DOHH2 (cell line): ENCODE measurements at regions not wholly inside any gene's neighbourhood (a gene's known extent, or its start where the extent isn't known, plus 50 kb on each side); places are given as distances from the start of the nearest gene placed in this dataset.

ENCODE experiments used
- EZH2phosphoT487 ChIP-seq: fragments of 200-600 bp; sonication (generic); IDR thresholded peaks from 2 replicates; pipeline ENCODE4 v1.6.1; 2017; ENCODE audit warnings: borderline replicate concordance, mild to moderate bottlenecking, antibody characterized with exemption, low read length, moderate library complexity, mixed read lengths
- TF ChIP-seq, protein P1 (sequence below): fragments of 200-600 bp; sonication (generic); IDR thresholded peaks from one replicate; pipeline ENCODE4 v1.5.1; 2014; ENCODE audit warnings: antibody characterized with exemption, mild to moderate bottlenecking, low read depth, low read length; ENCODE audit not compliant: poor library complexity, severe bottlenecking

DNA sequence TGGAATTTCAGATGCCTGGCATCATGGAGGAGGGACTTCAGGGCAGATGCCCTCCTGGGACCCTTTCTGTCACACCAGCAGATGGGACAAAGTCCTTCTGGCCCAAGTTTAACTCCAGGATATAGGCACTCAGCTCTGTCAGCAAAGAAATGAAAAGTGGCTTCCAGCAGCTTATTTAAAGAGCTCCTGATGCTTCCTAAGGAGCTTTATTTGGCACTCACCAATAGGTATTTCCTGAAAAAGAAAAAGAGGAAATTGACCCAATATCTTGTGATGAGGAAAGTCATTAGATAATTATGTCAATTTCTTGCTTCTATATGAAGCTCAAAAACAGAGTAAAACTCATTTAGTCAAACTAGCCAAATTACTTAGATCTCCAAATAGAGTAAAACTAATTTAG lies 224.6 kb downstream of the RAP2A start:
- TF ChIP-seq, protein P1, sequence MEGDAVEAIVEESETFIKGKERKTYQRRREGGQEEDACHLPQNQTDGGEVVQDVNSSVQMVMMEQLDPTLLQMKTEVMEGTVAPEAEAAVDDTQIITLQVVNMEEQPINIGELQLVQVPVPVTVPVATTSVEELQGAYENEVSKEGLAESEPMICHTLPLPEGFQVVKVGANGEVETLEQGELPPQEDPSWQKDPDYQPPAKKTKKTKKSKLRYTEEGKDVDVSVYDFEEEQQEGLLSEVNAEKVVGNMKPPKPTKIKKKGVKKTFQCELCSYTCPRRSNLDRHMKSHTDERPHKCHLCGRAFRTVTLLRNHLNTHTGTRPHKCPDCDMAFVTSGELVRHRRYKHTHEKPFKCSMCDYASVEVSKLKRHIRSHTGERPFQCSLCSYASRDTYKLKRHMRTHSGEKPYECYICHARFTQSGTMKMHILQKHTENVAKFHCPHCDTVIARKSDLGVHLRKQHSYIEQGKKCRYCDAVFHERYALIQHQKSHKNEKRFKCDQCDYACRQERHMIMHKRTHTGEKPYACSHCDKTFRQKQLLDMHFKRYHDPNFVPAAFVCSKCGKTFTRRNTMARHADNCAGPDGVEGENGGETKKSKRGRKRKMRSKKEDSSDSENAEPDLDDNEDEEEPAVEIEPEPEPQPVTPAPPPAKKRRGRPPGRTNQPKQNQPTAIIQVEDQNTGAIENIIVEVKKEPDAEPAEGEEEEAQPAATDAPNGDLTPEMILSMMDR = no peak
- no peak for TF ChIP-seq EZH2phosphoT487
